Adrenal gland (tissue), 5 donors: ENCODE measurements at regions not wholly inside any gene's neighbourhood (a gene's known extent, or its start where the extent isn't known, plus 50 kb on each side); places are given as distances from the start of the nearest gene placed in this dataset.

Experiments used
- CTCF ChIP-seq, 6 experiments: fragments of 450-650 bp in 4 of 6; fragments of 200-600 bp in 2 of 6; sonication (generic) in 1 of 6; IDR thresholded peaks; 1 replicate in 5 of 6; 2 replicates in 1 of 6; pipeline versions ENCODE4 v1.5.1 to v1.8.0; 2016 to 2021; ENCODE audit warnings: antibody characterized with exemption in 6 of 6, mild to moderate bottlenecking in 2 of 6, moderate library complexity in 1 of 6
- POLR2A ChIP-seq, 2 donors: fragments of 450-650 bp; IDR thresholded peaks; one replicate each; pipeline ENCODE4 v1.6.1; 2017; ENCODE audit warnings: antibody characterized with exemption in 2 of 2, mild to moderate bottlenecking in 2 of 2, moderate library complexity in 1 of 2
- donor health status: DM: no; HTN: no; CAD: no.

- TF ChIP-seq CTCF (IDR thresholded peaks at IDR 0.05) (no peak), POLR2A (IDR thresholded peaks at IDR 0.05) (no peak)
These were observed 439.6 kb upstream of the USP24 start for GRCh38 chr1:55654750-55655149.
